Esophagus squamous epithelium (tissue), 4 donors: ENCODE measurements at regions not wholly inside any gene's neighbourhood (a gene's known extent, or its start where the extent isn't known, plus 50 kb on each side); places are given as distances from the start of the nearest gene placed in this dataset.

Experiments
- POLR2A ChIP-seq, 4 donors: fragments of 450-650 bp; IDR thresholded peaks; one replicate each; pipeline ENCODE4 v1.6.1; 2017; ENCODE audit warnings: antibody characterized with exemption in 4 of 4, mild to moderate bottlenecking in 4 of 4, moderate library complexity in 3 of 4
- TF ChIP-seq, protein P1 (sequence below), 6 experiments: fragments of 450-650 bp in 4 of 6; fragments of 200-600 bp in 2 of 6; sonication (generic) in 2 of 6; IDR thresholded peaks; one replicate each; pipeline ENCODE4 v1.5.1; 2016 to 2019; ENCODE audit warnings: antibody characterized with exemption in 6 of 6, mild to moderate bottlenecking in 4 of 6, moderate library complexity in 4 of 6

DNA sequence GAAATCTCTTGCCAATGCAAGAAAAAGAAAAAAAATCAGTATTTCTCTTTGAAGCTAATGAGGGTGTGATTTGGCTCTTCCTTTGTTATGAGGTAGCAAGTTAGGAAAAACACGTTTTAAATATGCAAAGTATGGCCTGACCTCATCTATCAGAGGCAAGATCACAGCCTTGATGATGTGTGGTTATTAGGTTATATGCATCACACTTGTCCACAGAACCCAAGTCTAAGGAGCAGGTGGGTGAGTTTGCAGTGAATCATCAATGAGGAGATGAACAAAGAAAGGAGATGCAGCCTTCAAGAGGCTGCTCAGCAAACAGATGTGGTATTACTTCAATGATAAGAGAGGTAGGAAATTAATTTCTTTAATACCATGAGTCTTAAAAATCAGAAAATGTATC lies 594.8 kb upstream of the CDH5 start:
- TF ChIP-seq POLR2A (IDR thresholded peaks at IDR 0.05): no peak
- TF ChIP-seq, protein P1, sequence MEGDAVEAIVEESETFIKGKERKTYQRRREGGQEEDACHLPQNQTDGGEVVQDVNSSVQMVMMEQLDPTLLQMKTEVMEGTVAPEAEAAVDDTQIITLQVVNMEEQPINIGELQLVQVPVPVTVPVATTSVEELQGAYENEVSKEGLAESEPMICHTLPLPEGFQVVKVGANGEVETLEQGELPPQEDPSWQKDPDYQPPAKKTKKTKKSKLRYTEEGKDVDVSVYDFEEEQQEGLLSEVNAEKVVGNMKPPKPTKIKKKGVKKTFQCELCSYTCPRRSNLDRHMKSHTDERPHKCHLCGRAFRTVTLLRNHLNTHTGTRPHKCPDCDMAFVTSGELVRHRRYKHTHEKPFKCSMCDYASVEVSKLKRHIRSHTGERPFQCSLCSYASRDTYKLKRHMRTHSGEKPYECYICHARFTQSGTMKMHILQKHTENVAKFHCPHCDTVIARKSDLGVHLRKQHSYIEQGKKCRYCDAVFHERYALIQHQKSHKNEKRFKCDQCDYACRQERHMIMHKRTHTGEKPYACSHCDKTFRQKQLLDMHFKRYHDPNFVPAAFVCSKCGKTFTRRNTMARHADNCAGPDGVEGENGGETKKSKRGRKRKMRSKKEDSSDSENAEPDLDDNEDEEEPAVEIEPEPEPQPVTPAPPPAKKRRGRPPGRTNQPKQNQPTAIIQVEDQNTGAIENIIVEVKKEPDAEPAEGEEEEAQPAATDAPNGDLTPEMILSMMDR (IDR thresholded peaks at IDR 0.05): no peak
